Thyroid gland (tissue), 4 donors: ENCODE measurements at regions not wholly inside any gene's neighbourhood (a gene's known extent, or its start where the extent isn't known, plus 50 kb on each side); places are given as distances from the start of the nearest gene placed in this dataset.

Experiments
- DNase-seq, 2 donors: peaks; one replicate each; pipeline ENCODE4 v3.0.0-alpha.2; 2019
- H3K27ac ChIP-seq, 3 donors: fragments of 200-600 bp; sonication (generic); 1 replicate in 2 of 3; 2 replicates in 1 of 3; pipeline ENCODE4 v1.5.1; 2016 to 2019; ENCODE audit warnings: mild to moderate bottlenecking in 1 of 3, moderate library complexity in 1 of 3
- H3K27me3 ChIP-seq: fragments of 200-600 bp; sonication (generic); one replicate; pipeline ENCODE4 v1.5.1; 2019
- H3K36me3 ChIP-seq, 2 donors: fragments of 200-600 bp; sonication (generic); one replicate each; pipeline ENCODE4 v1.5.1; 2016 to 2019
- H3K4me1 ChIP-seq, 2 donors: fragments of 200-600 bp; sonication (generic); one replicate each; pipeline ENCODE4 v1.5.1; 2017 to 2019
- H3K4me3 ChIP-seq, 3 donors: fragments of 200-600 bp; sonication (generic); replicated peaks in 1 of 3; 1 replicate in 2 of 3; 2 replicates in 1 of 3; pipeline ENCODE4 v1.5.1; 2016; ENCODE audit warnings: mild to moderate bottlenecking in 1 of 3
- H3K9me3 ChIP-seq: fragments of 200-600 bp; sonication (generic); one replicate; pipeline ENCODE4 v1.5.1; 2017
- CTCF ChIP-seq, 6 experiments: fragments of 200-600 bp in 3 of 6; fragments of 450-650 bp in 3 of 6; sonication (generic) in 3 of 6; IDR thresholded peaks; one replicate each; pipeline ENCODE4 v1.5.1; 2016 to 2019; ENCODE audit warnings: antibody characterized with exemption in 6 of 6, mild to moderate bottlenecking in 2 of 6, inconsistent platforms in 1 of 6, moderate library complexity in 1 of 6
- POLR2A ChIP-seq, 2 donors: fragments of 450-650 bp; IDR thresholded peaks; one replicate each; pipeline ENCODE4 v1.6.1; 2017; ENCODE audit warnings: antibody characterized with exemption in 2 of 2, mild to moderate bottlenecking in 2 of 2, moderate library complexity in 1 of 2
- WGBS, 2 donors: methylation state at CpG; one replicate each; pipeline ENCODE4 v1.1.5; 2017; 5-methylcytosine and 5-hydroxymethylcytosine counted together
- intact Hi-C: fragments of 100-400 bp; cut with DNase I; formaldehyde crosslinking; loops from one replicate; pipeline ENCODE4 v1.15.1; 2023

GRCh38 chr5:26060212-26060611, 978.2 kb downstream of the CDH9 start:
- H3K9me3 ChIP-seq = no peaks in the 10 kb centered on the region
- no peak overlapping the region for H3K4me3 ChIP-seq
- H3K27me3 ChIP-seq = no peaks in the 10 kb centered on the region
- H3K4me1 ChIP-seq = no peaks in the 10 kb centered on the region
- no peak overlapping the region for H3K27ac ChIP-seq
- no peak for DNase-seq
- no peak for TF ChIP-seq CTCF (IDR thresholded peaks at IDR 0.05)
- TF ChIP-seq POLR2A (IDR thresholded peaks at IDR 0.05) = no peak
- intact Hi-C loops = no loop called here
- no peaks in the 10 kb centered on the region for H3K36me3 ChIP-seq
- 84 to 91% methylated on average over 1 of the region's 1 CpG for WGBS, 2 donors

- Histone ChIP-seq H3K27ac (no peak overlapping the region), H3K4me3 (no peak overlapping the region), H3K36me3 (no peaks in the 10 kb centered on the region), H3K9me3 (no peaks in the 10 kb centered on the region), H3K27me3 (no peaks in the 10 kb centered on the region), H3K4me1 (no peaks in the 10 kb centered on the region)
- no peak for DNase-seq
- WGBS, 2 donors = 44 to 100% methylated on average over 1 of the region's 1 CpG
- intact Hi-C loops = no loop called here
- TF ChIP-seq POLR2A (IDR thresholded peaks at IDR 0.05) = no peak
- no peak for TF ChIP-seq CTCF (IDR thresholded peaks at IDR 0.05)
These were observed 983.8 kb downstream of the CDH9 start for GRCh38 chr5:26054594-26054993.

- H3K27ac ChIP-seq = no peak overlapping the region
- H3K4me1 ChIP-seq = no peaks in the 10 kb centered on the region
- DNase-seq = no peak
- WGBS, 2 donors = 92 to 93% methylated on average over 2 of the region's 2 CpGs
- TF ChIP-seq POLR2A (IDR thresholded peaks at IDR 0.05) = no peak
- TF ChIP-seq CTCF (IDR thresholded peaks at IDR 0.05) = no peak
- no peaks in the 10 kb centered on the region for H3K27me3 ChIP-seq
- intact Hi-C loops = no loop called here
- H3K36me3 ChIP-seq = no peaks in the 10 kb centered on the region
- no peak overlapping the region for H3K4me3 ChIP-seq
- H3K9me3 ChIP-seq = no peaks in the 10 kb centered on the region
These were observed 1003.6 kb downstream of the CDH9 start for GRCh38 chr5:26034813-26035212.

GRCh38 chr5:26031481-26031880, 1006.9 kb downstream of the CDH9 start:
- no peak overlapping the region for H3K27ac ChIP-seq
- no peaks in the 10 kb centered on the region for H3K36me3 ChIP-seq
- H3K4me1 ChIP-seq = no peaks in the 10 kb centered on the region
- no peak overlapping the region for H3K4me3 ChIP-seq
- TF ChIP-seq POLR2A (IDR thresholded peaks at IDR 0.05) = no peak
- TF ChIP-seq CTCF (IDR thresholded peaks at IDR 0.05) = no peak
- DNase-seq = no peak
- 67 to 69% methylated on average over 3 of the region's 3 CpGs for WGBS, 2 donors
- no peaks in the 10 kb centered on the region for H3K9me3 ChIP-seq
- intact Hi-C loops = no loop called here
- H3K27me3 ChIP-seq = no peaks in the 10 kb centered on the region

GRCh38 chr5:26026044-26026443, 1012.3 kb downstream of the CDH9 start:
- WGBS, 2 donors = 60 to 62% methylated on average over 4 of the region's 4 CpGs
- Histone ChIP-seq H3K27ac (no peak overlapping the region), H3K36me3 (no peaks in the 10 kb centered on the region), H3K4me1 (no peaks in the 10 kb centered on the region), H3K4me3 (no peak overlapping the region), H3K9me3 (no peaks in the 10 kb centered on the region), H3K27me3 (no peaks in the 10 kb centered on the region)
- no peak for DNase-seq
- intact Hi-C loops = no loop called here
- TF ChIP-seq POLR2A (IDR thresholded peaks at IDR 0.05) (no peak), CTCF (IDR thresholded peaks at IDR 0.05) (no peak)
